A172 (cell line): ENCODE measurements at regions not wholly inside any gene's neighbourhood (a gene's known extent, or its start where the extent isn't known, plus 50 kb on each side); places are given as distances from the start of the nearest gene placed in this dataset.
"Not testable (repeated sequence)": the region's sequence is repeated elsewhere in the genome, so short reads cannot be mapped to it uniquely, and the experiment has no call there.

Experiments
- DNase-seq: peaks from one replicate; pipeline ENCODE4 v3.0.0-alpha.2; 2015; ENCODE audit warnings: low spot score

- DNase-seq = no peak
Observed at GRCh38 chr16:63145411-63145810, 1109.2 kb upstream of the CDH8 start.

- DNase-seq = no peak
Observed at GRCh38 chr16:63135069-63135468, 1098.8 kb upstream of the CDH8 start.

GRCh38 chr16:63131503-63131902 lies 1095.3 kb upstream of the CDH8 start:
- DNase-seq = no peak

- no peak for DNase-seq
Observed at GRCh38 chr16:63130942-63131341, 1094.7 kb upstream of the CDH8 start.

GRCh38 chr16:63129411-63130125 lies 1093.3 kb upstream of the CDH8 start:
- DNase-seq = no peak

- DNase-seq = not testable (repeated sequence)
Observed at GRCh38 chr16:63119905-63120304, 1083.7 kb upstream of the CDH8 start.

GRCh38 chr16:63100082-63100481 lies 1063.8 kb upstream of the CDH8 start:
- DNase-seq = no peak

- DNase-seq = no peak
Observed at GRCh38 chr16:63096857-63097256, 1060.6 kb upstream of the CDH8 start.

GRCh38 chr16:63092736-63093135 lies 1056.5 kb upstream of the CDH8 start:
- DNase-seq = no peak

- DNase-seq = no peak
Observed at GRCh38 chr16:63082101-63082500, 1045.9 kb upstream of the CDH8 start.

- DNase-seq = no peak
Observed at GRCh38 chr16:63080746-63081145, 1044.5 kb upstream of the CDH8 start.

- no peak for DNase-seq
Observed at GRCh38 chr16:63069047-63069446, 1032.8 kb upstream of the CDH8 start.

GRCh38 chr16:63067141-63067540 lies 1030.9 kb upstream of the CDH8 start:
- DNase-seq = no peak

- no peak for DNase-seq
Observed at GRCh38 chr16:63066552-63066951, 1030.3 kb upstream of the CDH8 start.

- DNase-seq = no peak
Observed at GRCh38 chr16:63061319-63061718, 1025.1 kb upstream of the CDH8 start.

GRCh38 chr16:63059676-63060075 lies 1023.4 kb upstream of the CDH8 start:
- no peak for DNase-seq

- DNase-seq = no peak
Observed at GRCh38 chr16:63057341-63057740, 1021.1 kb upstream of the CDH8 start.

GRCh38 chr16:63050391-63050790 lies 1014.2 kb upstream of the CDH8 start:
- DNase-seq = no peak

GRCh38 chr16:63038397-63039106 lies 1002.3 kb upstream of the CDH8 start:
- no peak for DNase-seq

- DNase-seq = no peak
Observed at GRCh38 chr16:63037761-63038396, 1001.6 kb upstream of the CDH8 start.

GRCh38 chr16:63018581-63019223 lies 982.5 kb upstream of the CDH8 start:
- no peak for DNase-seq

- no peak for DNase-seq
Observed at GRCh38 chr16:63008688-63009087, 972.5 kb upstream of the CDH8 start.

- DNase-seq = no peak
Observed at GRCh38 chr16:63005356-63005755, 969.1 kb upstream of the CDH8 start.
